ENCODE measurements at regions not wholly inside any gene's neighbourhood (a gene's known extent, or its start where the extent isn't known, plus 50 kb on each side); places are given as distances from the start of the nearest gene placed in this dataset.

GRCh38 chr2:217658806-217659205 is 344.0 kb downstream of the TNS1 start:
- no peak for TF ChIP-seq POLR2A (IDR thresholded peaks at IDR 0.05)
- TF ChIP-seq, protein P1, sequence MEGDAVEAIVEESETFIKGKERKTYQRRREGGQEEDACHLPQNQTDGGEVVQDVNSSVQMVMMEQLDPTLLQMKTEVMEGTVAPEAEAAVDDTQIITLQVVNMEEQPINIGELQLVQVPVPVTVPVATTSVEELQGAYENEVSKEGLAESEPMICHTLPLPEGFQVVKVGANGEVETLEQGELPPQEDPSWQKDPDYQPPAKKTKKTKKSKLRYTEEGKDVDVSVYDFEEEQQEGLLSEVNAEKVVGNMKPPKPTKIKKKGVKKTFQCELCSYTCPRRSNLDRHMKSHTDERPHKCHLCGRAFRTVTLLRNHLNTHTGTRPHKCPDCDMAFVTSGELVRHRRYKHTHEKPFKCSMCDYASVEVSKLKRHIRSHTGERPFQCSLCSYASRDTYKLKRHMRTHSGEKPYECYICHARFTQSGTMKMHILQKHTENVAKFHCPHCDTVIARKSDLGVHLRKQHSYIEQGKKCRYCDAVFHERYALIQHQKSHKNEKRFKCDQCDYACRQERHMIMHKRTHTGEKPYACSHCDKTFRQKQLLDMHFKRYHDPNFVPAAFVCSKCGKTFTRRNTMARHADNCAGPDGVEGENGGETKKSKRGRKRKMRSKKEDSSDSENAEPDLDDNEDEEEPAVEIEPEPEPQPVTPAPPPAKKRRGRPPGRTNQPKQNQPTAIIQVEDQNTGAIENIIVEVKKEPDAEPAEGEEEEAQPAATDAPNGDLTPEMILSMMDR (IDR thresholded peaks at IDR 0.05), result no peak

All from testis (tissue), 2 donors.